ENCODE measurements at regions not wholly inside any gene's neighbourhood (a gene's known extent, or its start where the extent isn't known, plus 50 kb on each side); places are given as distances from the start of the nearest gene placed in this dataset.

DNA sequence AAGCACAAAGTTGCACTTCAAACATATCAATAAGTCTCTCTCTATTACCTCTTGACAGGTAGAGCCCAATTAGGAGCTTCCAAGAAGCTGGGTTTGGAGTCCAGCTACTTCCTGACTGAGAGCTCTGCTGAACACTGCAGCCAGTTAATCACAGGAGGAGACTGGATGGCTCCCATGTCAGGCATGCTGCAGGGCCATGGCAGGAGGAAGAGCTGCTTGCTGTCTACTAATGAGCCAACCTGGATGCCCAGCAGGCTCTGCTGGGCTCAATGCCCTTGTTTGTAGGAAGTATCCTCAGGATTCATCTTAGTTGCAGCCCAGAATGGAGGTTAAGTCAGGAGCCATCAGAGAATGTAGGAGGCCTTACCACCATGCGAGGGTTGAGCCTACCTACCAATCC lies 91.9 kb downstream of the TMEM215 start:
- H2AFZ ChIP-seq (ENCODE audit: low read length), result no peak overlapping the region
- no peaks in the 10 kb centered on the region for H3K4me1 ChIP-seq (ENCODE audit: control insufficient read depth, extremely low read depth, insufficient read depth, low read length)
- no peaks in the 10 kb centered on the region for H3K79me2 ChIP-seq (ENCODE audit: control insufficient read depth, insufficient read depth, low read length)
- no peaks in the 10 kb centered on the region for H3K36me3 ChIP-seq (ENCODE audit: control insufficient read depth, insufficient read depth, low read length)
- DNase-seq (ENCODE audit: low read depth in 2 of 2), result no peak
- no peak overlapping the region for H3K9ac ChIP-seq (ENCODE audit: insufficient read depth, low read length)
- no peak for TF ChIP-seq EZH2 (IDR thresholded peaks at IDR 0.05; ENCODE audit: low read length, missing control alignments)
- TF ChIP-seq, protein P1, sequence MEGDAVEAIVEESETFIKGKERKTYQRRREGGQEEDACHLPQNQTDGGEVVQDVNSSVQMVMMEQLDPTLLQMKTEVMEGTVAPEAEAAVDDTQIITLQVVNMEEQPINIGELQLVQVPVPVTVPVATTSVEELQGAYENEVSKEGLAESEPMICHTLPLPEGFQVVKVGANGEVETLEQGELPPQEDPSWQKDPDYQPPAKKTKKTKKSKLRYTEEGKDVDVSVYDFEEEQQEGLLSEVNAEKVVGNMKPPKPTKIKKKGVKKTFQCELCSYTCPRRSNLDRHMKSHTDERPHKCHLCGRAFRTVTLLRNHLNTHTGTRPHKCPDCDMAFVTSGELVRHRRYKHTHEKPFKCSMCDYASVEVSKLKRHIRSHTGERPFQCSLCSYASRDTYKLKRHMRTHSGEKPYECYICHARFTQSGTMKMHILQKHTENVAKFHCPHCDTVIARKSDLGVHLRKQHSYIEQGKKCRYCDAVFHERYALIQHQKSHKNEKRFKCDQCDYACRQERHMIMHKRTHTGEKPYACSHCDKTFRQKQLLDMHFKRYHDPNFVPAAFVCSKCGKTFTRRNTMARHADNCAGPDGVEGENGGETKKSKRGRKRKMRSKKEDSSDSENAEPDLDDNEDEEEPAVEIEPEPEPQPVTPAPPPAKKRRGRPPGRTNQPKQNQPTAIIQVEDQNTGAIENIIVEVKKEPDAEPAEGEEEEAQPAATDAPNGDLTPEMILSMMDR (conservative IDR thresholded peaks at IDR 0.05 in 1 of 2, IDR thresholded peaks at IDR 0.05 in 1 of 2; ENCODE audit: low read depth in 1 of 2, low read length in 2 of 2), result no peak
- no peak overlapping the region for H3K4me3 ChIP-seq (replicated peaks in 1 of 4; ENCODE audit: control extremely low read depth in 1 of 4, insufficient read depth in 1 of 4, low read depth in 3 of 4, low read length in 4 of 4)
- no peaks in the 10 kb centered on the region for H3K9me3 ChIP-seq (ENCODE audit: control insufficient read depth, insufficient read depth, low read depth, low read length)
- no peak overlapping the region for H3K4me2 ChIP-seq (ENCODE audit: extremely low read depth, insufficient read depth, low read length)
- H3K27ac ChIP-seq (ENCODE audit: insufficient read depth, low read length), result no peak overlapping the region
- no peaks in the 10 kb centered on the region for H3K27me3 ChIP-seq (ENCODE audit: control insufficient read depth, insufficient read depth, low read length)
- H4K20me1 ChIP-seq (ENCODE audit: control insufficient read depth, extremely low read depth, insufficient read depth, low read length), result no peaks in the 10 kb centered on the region

DNA sequence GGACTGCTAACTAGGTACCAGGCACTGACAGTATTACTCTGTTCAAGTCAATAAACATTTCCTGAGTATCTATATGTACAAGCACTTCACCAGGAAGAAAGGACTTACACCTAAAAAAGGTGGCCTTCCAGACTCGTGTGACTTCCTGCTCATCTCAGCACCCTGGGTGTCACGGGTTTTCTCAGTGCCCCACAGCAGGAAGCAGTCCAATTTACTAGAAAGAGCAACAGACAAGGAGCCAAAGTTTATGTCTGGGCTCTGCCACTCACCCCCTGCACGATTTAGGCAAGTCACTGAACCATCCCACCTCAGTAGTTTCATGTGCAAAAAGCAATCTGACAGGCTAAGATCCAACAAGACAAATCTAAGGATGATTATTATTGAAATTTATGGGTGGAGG lies 92.4 kb downstream of the TMEM215 start:
- no peak for TF ChIP-seq EZH2 (IDR thresholded peaks at IDR 0.05; ENCODE audit: low read length, missing control alignments)
- TF ChIP-seq, protein P1 (conservative IDR thresholded peaks at IDR 0.05 in 1 of 2, IDR thresholded peaks at IDR 0.05 in 1 of 2; ENCODE audit: low read depth in 1 of 2, low read length in 2 of 2), result no peak
- no peaks in the 10 kb centered on the region for H4K20me1 ChIP-seq (ENCODE audit: control insufficient read depth, extremely low read depth, insufficient read depth, low read length)
- H3K4me1 ChIP-seq (ENCODE audit: control insufficient read depth, extremely low read depth, insufficient read depth, low read length), result no peaks in the 10 kb centered on the region
- H3K36me3 ChIP-seq (ENCODE audit: control insufficient read depth, insufficient read depth, low read length), result no peaks in the 10 kb centered on the region
- no peaks in the 10 kb centered on the region for H3K27me3 ChIP-seq (ENCODE audit: control insufficient read depth, insufficient read depth, low read length)
- no peak overlapping the region for H3K4me2 ChIP-seq (ENCODE audit: extremely low read depth, insufficient read depth, low read length)
- no peak overlapping the region for H3K4me3 ChIP-seq (replicated peaks in 1 of 4; ENCODE audit: control extremely low read depth in 1 of 4, insufficient read depth in 1 of 4, low read depth in 3 of 4, low read length in 4 of 4)
- H3K79me2 ChIP-seq (ENCODE audit: control insufficient read depth, insufficient read depth, low read length), result no peaks in the 10 kb centered on the region
- no peak overlapping the region for H3K27ac ChIP-seq (ENCODE audit: insufficient read depth, low read length)
- no peaks in the 10 kb centered on the region for H3K9me3 ChIP-seq (ENCODE audit: control insufficient read depth, insufficient read depth, low read depth, low read length)
- no peak for DNase-seq (ENCODE audit: low read depth in 2 of 2)
- no peak overlapping the region for H2AFZ ChIP-seq (ENCODE audit: low read length)
- H3K9ac ChIP-seq (ENCODE audit: insufficient read depth, low read length), result no peak overlapping the region

DNA sequence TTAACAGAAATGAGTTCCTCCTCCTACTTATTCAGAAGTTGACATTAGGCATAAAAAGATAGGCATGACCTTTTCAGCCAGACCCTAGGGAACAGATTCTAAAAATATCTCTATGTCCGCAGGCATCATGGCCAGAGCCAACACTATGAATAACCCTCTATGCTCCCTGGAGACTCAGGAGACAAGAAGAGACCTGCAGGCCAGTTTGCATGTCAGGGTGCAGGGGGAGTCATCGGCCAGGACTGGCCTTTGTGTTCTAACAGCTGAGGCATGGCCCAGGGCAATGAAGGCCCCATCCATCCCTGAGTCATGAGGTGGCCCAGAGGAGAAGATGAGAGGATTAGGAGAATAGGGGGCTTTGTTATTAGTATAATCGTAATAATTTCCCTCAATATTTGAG lies 93.8 kb downstream of the TMEM215 start:
- Histone ChIP-seq H4K20me1 (ENCODE audit: control insufficient read depth, extremely low read depth, insufficient read depth, low read length) (no peaks in the 10 kb centered on the region), H3K9me3 (ENCODE audit: control insufficient read depth, insufficient read depth, low read depth, low read length) (no peaks in the 10 kb centered on the region), H3K9ac (ENCODE audit: insufficient read depth, low read length) (no peak overlapping the region), H3K4me3 (replicated peaks in 1 of 4; ENCODE audit: control extremely low read depth in 1 of 4, insufficient read depth in 1 of 4, low read depth in 3 of 4, low read length in 4 of 4) (no peak overlapping the region), H3K27ac (ENCODE audit: insufficient read depth, low read length) (no peak overlapping the region), H3K4me1 (ENCODE audit: control insufficient read depth, extremely low read depth, insufficient read depth, low read length) (no peaks in the 10 kb centered on the region), H3K36me3 (ENCODE audit: control insufficient read depth, insufficient read depth, low read length) (no peaks in the 10 kb centered on the region), H3K4me2 (ENCODE audit: extremely low read depth, insufficient read depth, low read length) (no peak overlapping the region), H3K79me2 (ENCODE audit: control insufficient read depth, insufficient read depth, low read length) (no peaks in the 10 kb centered on the region), H3K27me3 (ENCODE audit: control insufficient read depth, insufficient read depth, low read length) (no peaks in the 10 kb centered on the region), H2AFZ (ENCODE audit: low read length) (no peak overlapping the region)
- TF ChIP-seq, protein P1 (conservative IDR thresholded peaks at IDR 0.05 in 1 of 2, IDR thresholded peaks at IDR 0.05 in 1 of 2; ENCODE audit: low read depth in 1 of 2, low read length in 2 of 2), result no peak
- TF ChIP-seq EZH2 (IDR thresholded peaks at IDR 0.05; ENCODE audit: low read length, missing control alignments), result no peak
- DNase-seq (ENCODE audit: low read depth in 2 of 2), result no peak

Data from fibroblast of lung (primary cell).